NOMO-1 treated with dmso at 0.1 percent for 144 hours (cell line): ENCODE measurements at regions not wholly inside any gene's neighbourhood (a gene's known extent, or its start where the extent isn't known, plus 50 kb on each side); places are given as distances from the start of the nearest gene placed in this dataset.

Experiments used
- DNase-seq: peaks from one replicate; lab custom pipeline; 2025; ENCODE audit not compliant: unreplicated experiment; lab: John Stamatoyannopoulos, UW

GRCh38 chr2:5111581-5111980 is 580.6 kb upstream of the SOX11 start:
- no peak for DNase-seq

DNA sequence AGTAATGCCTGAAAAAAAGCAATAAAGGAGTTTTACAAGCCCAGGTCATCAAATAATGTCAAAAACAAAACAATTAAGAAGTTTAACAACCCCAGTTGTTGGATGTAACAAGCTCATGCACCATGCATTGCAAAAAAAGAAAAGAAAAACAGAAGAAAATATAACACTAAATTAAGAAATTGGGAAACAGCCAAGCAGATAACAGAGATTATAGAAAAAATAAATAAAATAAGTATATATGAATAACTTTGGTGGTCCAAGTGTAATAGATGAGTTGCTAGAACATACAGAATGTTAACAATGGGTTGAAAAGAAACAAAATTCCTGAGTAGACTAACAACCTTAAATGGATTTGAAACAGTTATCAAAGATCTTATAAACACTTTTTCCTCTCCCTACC is 573.1 kb upstream of the SOX11 start:
- DNase-seq: no peak

DNA sequence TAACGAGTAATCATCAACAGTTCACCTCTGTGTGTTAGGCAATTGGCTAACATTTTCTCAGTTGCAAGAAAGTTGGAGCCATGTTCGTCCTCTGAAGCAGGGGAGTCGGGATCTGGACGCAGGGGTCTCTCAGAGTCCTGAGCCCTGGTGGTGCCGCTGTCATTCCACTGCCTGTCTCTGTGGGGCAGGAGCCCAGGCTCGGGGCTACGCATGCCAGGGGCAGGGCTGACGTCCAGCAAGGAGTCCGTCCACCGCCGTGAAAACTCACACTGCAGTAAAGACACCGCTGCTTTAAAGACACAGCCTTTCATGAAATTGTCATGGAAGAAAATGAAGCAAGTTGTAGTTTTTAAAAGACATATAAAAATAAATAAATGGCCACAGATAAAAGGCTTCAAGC is 571.1 kb upstream of the SOX11 start:
- no peak for DNase-seq

- no peak for DNase-seq
These were observed 570.5 kb upstream of the SOX11 start for GRCh38 chr2:5121642-5122041.

DNA sequence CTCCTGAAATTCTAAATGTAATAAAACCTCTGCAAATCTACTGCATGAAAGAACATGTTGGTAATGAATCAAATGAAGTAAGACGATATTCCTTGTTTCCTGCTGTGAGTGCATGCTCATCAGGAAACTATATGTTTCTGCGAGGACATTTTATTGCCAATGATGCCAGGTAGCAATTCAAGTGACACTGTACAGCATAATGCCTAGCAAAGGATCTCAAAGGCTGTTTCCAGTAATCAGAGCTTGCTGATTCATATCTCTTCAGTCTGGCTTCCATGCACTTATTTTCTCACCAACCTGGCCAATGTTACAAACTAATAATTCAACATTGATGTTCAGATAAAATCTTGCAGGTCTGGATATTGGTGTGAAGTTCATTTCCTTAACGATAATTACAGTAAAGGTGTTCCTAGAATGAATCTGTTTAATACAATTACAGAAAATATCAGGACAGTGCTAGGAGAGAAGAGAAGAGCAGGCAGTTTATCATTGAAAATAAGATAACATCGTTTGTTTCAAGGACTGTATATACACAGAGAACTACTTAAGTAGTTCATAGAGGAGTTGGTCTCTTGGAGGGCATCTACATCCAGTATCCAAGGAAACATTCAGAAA is 568.5 kb upstream of the SOX11 start:
- no peak for DNase-seq

DNA sequence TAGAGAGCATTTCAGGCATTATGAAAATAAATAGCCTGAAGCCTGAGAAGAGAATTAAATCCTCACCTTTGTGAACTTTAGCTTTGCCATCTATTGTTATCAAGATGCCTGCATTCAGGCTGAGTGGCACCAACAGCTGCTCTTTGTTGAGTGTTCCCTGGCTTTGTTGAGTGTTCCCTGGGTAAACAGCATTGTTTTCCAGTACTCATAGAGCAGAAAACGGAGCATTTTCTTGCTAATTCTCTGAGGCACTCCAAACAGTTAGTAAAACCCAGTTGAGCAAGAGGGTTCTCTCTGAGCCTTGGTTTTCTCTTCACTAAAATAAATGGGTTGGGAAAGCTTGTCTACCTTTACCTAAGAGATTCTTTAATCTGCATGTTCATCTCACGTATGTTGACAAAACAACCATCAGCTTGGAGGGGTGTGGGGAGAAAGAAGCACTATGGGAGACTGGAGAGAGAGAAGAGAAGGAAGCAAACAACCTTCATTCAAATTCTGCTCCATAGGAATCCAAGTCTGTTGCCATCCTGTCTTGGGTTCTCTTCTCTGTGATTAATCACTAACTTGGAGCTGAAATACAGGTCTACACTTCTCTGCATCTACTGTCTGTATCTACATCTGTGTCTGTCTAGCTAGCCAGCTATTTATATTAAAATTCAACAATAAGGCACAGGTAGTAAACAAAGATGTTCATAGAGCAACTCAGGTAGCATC is 567.0 kb upstream of the SOX11 start:
- DNase-seq: no peak

DNA sequence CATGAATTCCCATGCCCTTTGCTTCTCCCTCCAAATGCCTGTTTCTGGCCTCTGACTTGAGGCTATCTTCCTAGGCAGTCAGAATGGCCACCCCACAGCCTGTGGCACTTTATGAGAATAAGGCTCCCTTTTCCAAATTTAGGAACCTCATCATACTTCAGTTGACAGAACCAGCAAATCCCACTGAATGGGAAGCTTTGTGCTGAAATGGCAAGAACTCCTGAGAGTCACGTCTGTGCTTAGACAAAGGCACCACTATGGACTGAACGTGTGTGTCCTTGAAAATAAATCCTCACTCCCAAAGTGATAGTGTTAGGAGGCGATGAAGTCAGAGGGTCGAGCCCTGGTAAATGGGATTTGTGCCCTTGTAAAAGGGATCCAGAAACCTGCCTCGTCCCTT is 559.9 kb upstream of the SOX11 start:
- DNase-seq: no peak

- no peak for DNase-seq
These were observed 551.8 kb upstream of the SOX11 start for GRCh38 chr2:5140347-5140746.

GRCh38 chr2:5144159-5144558 is 548.0 kb upstream of the SOX11 start:
- no peak for DNase-seq

DNA sequence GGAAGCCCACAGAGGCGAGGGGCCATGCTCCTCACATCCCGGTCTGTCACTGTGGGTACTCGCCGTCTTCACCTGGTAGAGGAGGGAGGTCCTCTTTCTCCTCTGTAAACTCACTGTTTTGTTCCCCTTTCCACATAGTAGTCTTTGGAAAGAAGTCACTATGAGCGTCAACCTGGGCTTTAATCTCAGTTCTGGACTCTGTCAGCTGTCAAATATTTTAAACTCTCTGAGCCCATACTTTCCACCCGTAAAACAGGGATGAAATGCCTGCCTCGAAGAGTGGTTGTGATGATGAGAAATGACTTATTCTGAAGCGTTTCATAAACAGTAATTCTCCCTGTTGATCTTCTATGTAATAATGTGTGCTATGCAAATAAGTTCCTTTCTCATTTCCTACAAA is 547.1 kb upstream of the SOX11 start:
- DNase-seq: no peak

DNA sequence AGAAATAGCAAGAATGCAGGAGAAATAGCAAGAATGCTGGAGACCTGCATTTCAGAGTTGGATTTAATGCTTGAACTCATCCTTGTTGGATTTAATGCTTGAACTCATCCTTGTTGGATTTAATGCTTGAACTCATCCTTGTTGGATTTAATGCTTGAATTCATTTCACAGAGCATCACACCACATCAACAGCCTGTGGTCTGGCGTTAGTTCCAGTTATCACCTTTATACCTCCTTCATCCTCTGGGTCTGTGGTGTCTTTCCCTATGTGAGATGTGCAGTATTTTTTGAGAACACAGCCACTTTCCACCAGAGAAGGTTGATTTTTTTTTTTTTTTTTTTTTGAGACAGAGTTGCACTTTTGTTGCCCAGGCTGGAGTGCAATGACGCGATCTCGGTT is 546.4 kb upstream of the SOX11 start:
- no peak for DNase-seq

DNA sequence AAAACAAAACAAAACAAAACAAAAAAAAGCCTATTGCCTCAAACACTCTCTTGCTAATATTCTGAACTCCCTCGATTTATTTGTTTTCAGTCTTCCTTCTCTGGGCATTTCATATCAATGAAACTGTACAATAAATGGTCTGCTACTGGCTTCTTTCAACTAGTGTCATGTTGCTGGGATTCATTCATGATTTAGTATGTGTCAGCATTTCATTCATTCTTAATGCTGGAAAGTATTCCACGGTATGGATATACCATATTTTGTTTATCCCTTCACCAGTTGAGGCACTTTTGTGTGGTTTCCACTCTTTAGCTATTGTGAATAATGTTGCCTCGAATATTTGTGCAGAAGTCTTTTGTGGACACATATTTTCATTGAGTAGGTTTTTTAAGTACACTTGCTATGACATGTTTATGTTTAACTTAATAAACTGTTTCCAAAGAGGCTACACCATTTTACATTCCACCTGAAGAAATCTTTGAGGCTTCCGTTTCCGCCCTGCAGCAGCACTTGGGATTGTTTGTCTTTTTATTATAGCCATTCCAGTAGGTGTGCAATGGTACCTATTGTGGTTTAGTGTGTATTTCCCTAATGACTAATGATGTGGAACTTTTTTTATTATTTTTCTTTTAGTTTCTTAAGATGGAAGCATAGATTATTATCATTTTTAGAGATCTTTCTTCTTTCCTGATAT is 543.6 kb upstream of the SOX11 start:
- no peak for DNase-seq

DNA sequence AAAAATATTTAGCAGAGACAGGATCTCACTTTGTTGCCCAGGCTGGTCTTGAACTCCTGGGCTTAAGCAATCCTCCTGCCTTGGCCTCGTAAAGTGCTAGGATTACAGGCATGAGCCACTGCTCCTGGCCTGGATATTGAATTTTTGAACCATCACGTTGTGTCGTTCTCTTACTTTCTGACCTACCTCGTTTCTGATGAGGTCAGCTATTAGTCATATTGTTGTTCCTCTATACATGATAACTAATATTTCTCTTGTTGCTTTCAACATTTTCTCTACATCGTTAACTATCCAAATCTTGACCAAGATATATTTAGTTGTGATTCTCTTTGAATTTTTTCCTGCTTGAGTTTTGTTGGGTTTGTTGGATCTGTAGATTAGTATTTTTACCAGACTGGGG is 541.3 kb upstream of the SOX11 start:
- no peak for DNase-seq

DNA sequence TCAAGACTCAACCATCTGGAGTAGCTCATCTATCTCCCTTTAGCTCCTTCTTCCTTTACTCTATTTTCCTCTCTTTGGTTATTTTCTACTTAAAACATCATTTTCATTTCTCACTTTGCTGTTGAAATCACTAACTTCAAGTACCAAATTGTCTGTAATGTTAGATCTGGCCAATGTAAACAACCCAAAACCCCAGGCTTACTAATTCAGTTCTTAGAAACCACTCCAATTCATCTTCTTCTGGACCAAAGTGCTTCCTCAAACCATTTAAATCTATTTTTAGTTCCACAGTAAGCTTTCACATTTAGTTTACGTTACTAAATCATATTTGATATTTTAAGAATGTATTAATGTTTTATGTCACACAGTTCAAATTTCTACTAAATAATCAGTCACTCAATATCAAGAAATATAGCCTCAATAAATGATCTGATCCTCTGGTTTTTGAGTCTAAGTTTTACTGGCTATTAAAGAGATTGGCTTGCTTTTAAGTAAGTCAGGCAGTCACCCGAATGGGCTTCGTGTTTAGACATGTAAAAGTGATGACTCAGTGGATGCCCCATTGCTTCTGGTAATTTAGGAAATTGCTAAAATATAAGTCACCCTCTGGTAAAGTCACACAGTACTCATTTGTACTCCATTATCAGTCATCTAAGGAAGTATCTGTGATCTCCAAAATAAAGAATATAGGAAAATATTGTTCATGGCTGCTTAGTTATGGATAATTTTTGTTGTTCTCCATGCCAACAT is 527.2 kb upstream of the SOX11 start:
- no peak for DNase-seq

GRCh38 chr2:5172923-5173322 is 519.3 kb upstream of the SOX11 start:
- DNase-seq: no peak

- DNase-seq: no peak
These were observed 518.2 kb upstream of the SOX11 start for GRCh38 chr2:5173876-5174535.

GRCh38 chr2:5175231-5175630 is 517.0 kb upstream of the SOX11 start:
- DNase-seq: no peak

- DNase-seq: no peak
These were observed 515.4 kb upstream of the SOX11 start for GRCh38 chr2:5176764-5177163.

GRCh38 chr2:5183031-5183430 is 509.2 kb upstream of the SOX11 start:
- DNase-seq: no peak

- no peak for DNase-seq
These were observed 504.9 kb upstream of the SOX11 start for GRCh38 chr2:5187283-5187682.

DNA sequence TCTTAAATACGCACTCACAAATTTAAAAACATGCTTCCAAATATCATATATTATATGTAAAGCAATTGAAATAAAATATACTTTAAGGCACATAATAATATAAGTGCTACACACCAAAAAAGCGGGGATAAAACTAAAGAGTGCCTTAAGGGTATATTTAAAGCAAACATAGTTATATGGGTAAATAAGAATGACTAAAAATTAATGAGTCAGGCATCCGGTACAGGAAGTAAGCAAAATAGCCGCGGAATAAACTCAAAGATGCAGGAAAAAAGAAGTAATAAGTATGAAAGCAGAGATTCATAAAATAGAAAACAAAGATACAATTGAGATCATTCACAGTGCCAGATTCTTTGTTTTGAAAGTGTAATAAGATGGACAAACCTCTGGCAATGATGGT is 503.5 kb upstream of the SOX11 start:
- DNase-seq: no peak
